HG02981 (cell line): ENCODE measurements at regions not wholly inside any gene's neighbourhood (a gene's known extent, or its start where the extent isn't known, plus 50 kb on each side); places are given as distances from the start of the nearest gene placed in this dataset.
"Not testable (repeated sequence)": the region's sequence is repeated elsewhere in the genome, so short reads cannot be mapped to it uniquely, and the experiment has no call there.

Source experiments
- ATAC-seq: cut with Tn5 transposase; IDR thresholded peaks from one replicate; pipeline ENCODE4 v1.9.1; 2021; ENCODE audit warnings: mild to moderate bottlenecking, moderate library complexity; ENCODE audit not compliant: unreplicated experiment

- ATAC-seq, result not testable (repeated sequence)
These were observed 78.2 kb upstream of the RAB12 start for GRCh38 chr18:8531084-8531483.

GRCh38 chr18:8536231-8536630, 73.0 kb upstream of the RAB12 start:
- ATAC-seq, result no peak

GRCh38 chr18:8536922-8537321, 72.3 kb upstream of the RAB12 start:
- no peak for ATAC-seq

GRCh38 chr18:8537400-8537799, 71.8 kb upstream of the RAB12 start:
- no peak for ATAC-seq

GRCh38 chr18:8538935-8539334, 70.3 kb upstream of the RAB12 start:
- no peak for ATAC-seq

GRCh38 chr18:8546677-8547076, 62.6 kb upstream of the RAB12 start:
- no peak for ATAC-seq

GRCh38 chr18:8548186-8548585, 61.1 kb upstream of the RAB12 start:
- ATAC-seq, result no peak

GRCh38 chr18:8549254-8549757, 59.9 kb upstream of the RAB12 start:
- no peak for ATAC-seq

GRCh38 chr18:8552151-8552550, 57.1 kb upstream of the RAB12 start:
- ATAC-seq, result no peak

- no peak for ATAC-seq
These were observed 54.9 kb upstream of the RAB12 start for GRCh38 chr18:8554354-8554753.

- no peak for ATAC-seq
These were observed 52.8 kb upstream of the RAB12 start for GRCh38 chr18:8556424-8556823.
